ENCODE measurements at regions not wholly inside any gene's neighbourhood (a gene's known extent, or its start where the extent isn't known, plus 50 kb on each side); places are given as distances from the start of the nearest gene placed in this dataset.
"Not testable (repeated sequence)": the region's sequence is repeated elsewhere in the genome, so short reads cannot be mapped to it uniquely, and the experiment has no call there.

- H3K36me3 Mint-ChIP-seq (ENCODE audit: low read depth), result no peaks in the 10 kb centered on the region
Observed at GRCh38 chr6:176766-177165, 115.5 kb upstream of the DUSP22 start.

GRCh38 chr6:178119-178518, 114.2 kb upstream of the DUSP22 start:
- TF ChIP-seq CTCF (conservative IDR thresholded peaks at IDR 0.05), result no peak
- Mint-ChIP-seq H3K9me3 (peaks cover 28% of the 10 kb centered on the region), H3K27ac (no peak overlapping the region), H3K27me3 (ENCODE audit: insufficient read depth) (peaks cover 7% of the 10 kb centered on the region), H3K4me1 (no peaks in the 10 kb centered on the region), H3K4me3 (no peak overlapping the region), H3K36me3 (ENCODE audit: low read depth) (no peaks in the 10 kb centered on the region)
- Histone ChIP-seq H3K4me1 (ENCODE audit: control insufficient read depth, insufficient read depth, low read length) (no peaks in the 10 kb centered on the region), H3K27me3 (ENCODE audit: control insufficient read depth, insufficient read depth, low read length, poor library complexity, severe bottlenecking) (no peaks in the 10 kb centered on the region), H3K36me3 (ENCODE audit: control insufficient read depth, insufficient read depth, low read length) (no peaks in the 10 kb centered on the region), H3K9me3 (ENCODE audit: control insufficient read depth, low read length) (no peaks in the 10 kb centered on the region), H3K9ac (ENCODE audit: extremely low read depth, low read length, poor library complexity, severe bottlenecking) (no peak overlapping the region), H3K4me3 (ENCODE audit: low read length) (no peak overlapping the region), H3K27ac (ENCODE audit: low read depth, low read length) (no peak overlapping the region)
- no peak for DNase-seq
- WGBS, 2 experiments (ENCODE audit: insufficient coverage in 1 of 2, insufficient read length in 1 of 2), result 60 to 86% methylated on average over 3 to 11 of the region's 11 CpGs

More at GRCh38 chr6:176766-177165, 115.5 kb upstream of the DUSP22 start:
- no peak overlapping the region for H3K27ac ChIP-seq (ENCODE audit: low read depth, low read length)
- peaks cover 8% of the 10 kb centered on the region for H3K27me3 Mint-ChIP-seq (ENCODE audit: insufficient read depth)
- WGBS, 2 experiments (ENCODE audit: insufficient coverage in 1 of 2, insufficient read length in 1 of 2), result 86 to 90% methylated on average over 6 to 7 of the region's 7 CpGs
- no peak overlapping the region for H3K4me3 Mint-ChIP-seq
- no peak overlapping the region for H3K4me3 ChIP-seq (ENCODE audit: low read length)
- no peak overlapping the region for H3K9ac ChIP-seq (ENCODE audit: extremely low read depth, low read length, poor library complexity, severe bottlenecking)
- DNase-seq, result no peak
- H3K9me3 Mint-ChIP-seq, result peaks cover 28% of the 10 kb centered on the region
- TF ChIP-seq CTCF (conservative IDR thresholded peaks at IDR 0.05), result no peak
- H3K4me1 ChIP-seq (ENCODE audit: control insufficient read depth, insufficient read depth, low read length), result no peaks in the 10 kb centered on the region
- no peaks in the 10 kb centered on the region for H3K27me3 ChIP-seq (ENCODE audit: control insufficient read depth, insufficient read depth, low read length, poor library complexity, severe bottlenecking)
- no peaks in the 10 kb centered on the region for H3K36me3 ChIP-seq (ENCODE audit: control insufficient read depth, insufficient read depth, low read length)
- H3K9me3 ChIP-seq (ENCODE audit: control insufficient read depth, low read length), result no peaks in the 10 kb centered on the region
- H3K4me1 Mint-ChIP-seq, result no peaks in the 10 kb centered on the region
- no peak overlapping the region for H3K27ac Mint-ChIP-seq

GRCh38 chr6:178929-179328, 113.4 kb upstream of the DUSP22 start:
- DNase-seq; H3K36me3 Mint-ChIP-seq (ENCODE audit: low read depth); H3K36me3 ChIP-seq (ENCODE audit: control insufficient read depth, insufficient read depth, low read length); H3K27ac Mint-ChIP-seq; H3K4me1 Mint-ChIP-seq; H3K4me3 Mint-ChIP-seq; H3K27ac ChIP-seq (ENCODE audit: low read depth, low read length); H3K9me3 ChIP-seq (ENCODE audit: control insufficient read depth, low read length); H3K4me3 ChIP-seq (ENCODE audit: low read length); H3K27me3 ChIP-seq (ENCODE audit: control insufficient read depth, insufficient read depth, low read length, poor library complexity, severe bottlenecking); H3K27me3 Mint-ChIP-seq (ENCODE audit: insufficient read depth); H3K4me1 ChIP-seq (ENCODE audit: control insufficient read depth, insufficient read depth, low read length); H3K9ac ChIP-seq (ENCODE audit: extremely low read depth, low read length, poor library complexity, severe bottlenecking): not testable (repeated sequence)
- peaks cover 28% of the 10 kb centered on the region for H3K9me3 Mint-ChIP-seq
- WGBS, 2 experiments (ENCODE audit: insufficient coverage in 1 of 2, insufficient read length in 1 of 2), result 95% methylated on average over 4 to 5 of the region's 5 CpGs

- Mint-ChIP-seq H3K4me1 (no peaks in the 10 kb centered on the region), H3K27ac (no peak overlapping the region), H3K27me3 (ENCODE audit: insufficient read depth) (peaks cover 3% of the 10 kb centered on the region), H3K9me3 (peaks cover 28% of the 10 kb centered on the region), H3K4me3 (no peak overlapping the region), H3K36me3 (ENCODE audit: low read depth) (no peaks in the 10 kb centered on the region)
- TF ChIP-seq CTCF (conservative IDR thresholded peaks at IDR 0.05), result no peak
- no peaks in the 10 kb centered on the region for H3K9me3 ChIP-seq (ENCODE audit: control insufficient read depth, low read length)
- H3K27me3 ChIP-seq (ENCODE audit: control insufficient read depth, insufficient read depth, low read length, poor library complexity, severe bottlenecking), result no peaks in the 10 kb centered on the region
- no peak overlapping the region for H3K4me3 ChIP-seq (ENCODE audit: low read length)
- no peak overlapping the region for H3K9ac ChIP-seq (ENCODE audit: extremely low read depth, low read length, poor library complexity, severe bottlenecking)
- DNase-seq, result no peak
- no peaks in the 10 kb centered on the region for H3K36me3 ChIP-seq (ENCODE audit: control insufficient read depth, insufficient read depth, low read length)
- no peak overlapping the region for H3K27ac ChIP-seq (ENCODE audit: low read depth, low read length)
- no peaks in the 10 kb centered on the region for H3K4me1 ChIP-seq (ENCODE audit: control insufficient read depth, insufficient read depth, low read length)
- 93 to 100% methylated on average over 5 to 29 of the region's 29 CpGs for WGBS, 2 experiments (ENCODE audit: insufficient coverage in 1 of 2, insufficient read length in 1 of 2)
Observed at GRCh38 chr6:179340-179950, 112.8 kb upstream of the DUSP22 start.

- H3K4me3 Mint-ChIP-seq; H3K9me3 ChIP-seq (ENCODE audit: control insufficient read depth, low read length); H3K4me3 ChIP-seq (ENCODE audit: low read length); H3K36me3 Mint-ChIP-seq (ENCODE audit: low read depth); H3K4me1 ChIP-seq (ENCODE audit: control insufficient read depth, insufficient read depth, low read length); H3K27ac ChIP-seq (ENCODE audit: low read depth, low read length); H3K27ac Mint-ChIP-seq; H3K27me3 Mint-ChIP-seq (ENCODE audit: insufficient read depth); H3K4me1 Mint-ChIP-seq; DNase-seq; H3K36me3 ChIP-seq (ENCODE audit: control insufficient read depth, insufficient read depth, low read length); H3K27me3 ChIP-seq (ENCODE audit: control insufficient read depth, insufficient read depth, low read length, poor library complexity, severe bottlenecking); H3K9ac ChIP-seq (ENCODE audit: extremely low read depth, low read length, poor library complexity, severe bottlenecking): not testable (repeated sequence)
- 83 to 94% methylated on average over 8 to 13 of the region's 13 CpGs for WGBS, 2 experiments (ENCODE audit: insufficient coverage in 1 of 2, insufficient read length in 1 of 2)
- H3K9me3 Mint-ChIP-seq, result peaks cover 28% of the 10 kb centered on the region
Observed at GRCh38 chr6:180091-180694, 112.1 kb upstream of the DUSP22 start.

All from endodermal cell (in vitro differentiated cells).